Prostate gland (tissue), 2 donors: ENCODE measurements at regions not wholly inside any gene's neighbourhood (a gene's known extent, or its start where the extent isn't known, plus 50 kb on each side); places are given as distances from the start of the nearest gene placed in this dataset.

Source experiments
- POLR2AphosphoS5 ChIP-seq: sonication (generic); formaldehyde crosslinking; IDR thresholded peaks from one replicate; pipeline ENCODE4 v1.6.1; 2017; ENCODE audit warnings: antibody characterized with exemption
- TF ChIP-seq, protein P1 (sequence below), 4 experiments: fragments of 200-600 bp in 2 of 4; fragments of 450-650 bp in 2 of 4; sonication (generic) in 2 of 4; IDR thresholded peaks; 1 replicate in 3 of 4; 2 replicates in 1 of 4; pipeline ENCODE4 v1.5.1; 2016 to 2019; ENCODE audit warnings: antibody characterized with exemption in 4 of 4, mild to moderate bottlenecking in 2 of 4, moderate library complexity in 2 of 4

DNA sequence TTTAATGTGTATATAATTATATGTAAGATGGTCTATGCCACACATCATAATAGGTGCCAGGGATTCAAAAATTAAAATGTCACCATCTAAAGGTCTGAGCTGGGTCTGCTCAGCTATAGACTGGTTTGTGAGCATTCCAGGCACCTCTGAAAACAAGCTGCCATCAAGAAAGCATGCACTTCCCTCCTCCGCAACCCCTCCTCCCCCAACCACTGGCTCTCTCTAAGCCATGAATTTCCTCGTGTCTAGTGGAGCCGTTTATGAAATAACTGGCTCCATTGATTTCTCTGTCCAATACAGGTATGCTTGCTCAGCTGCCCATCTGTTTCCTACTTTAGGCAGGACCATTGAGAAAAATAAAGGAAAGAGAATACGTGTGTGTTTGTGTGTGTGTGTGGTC is 522.6 kb upstream of the PLXNA2 start:
- TF ChIP-seq, protein P1, sequence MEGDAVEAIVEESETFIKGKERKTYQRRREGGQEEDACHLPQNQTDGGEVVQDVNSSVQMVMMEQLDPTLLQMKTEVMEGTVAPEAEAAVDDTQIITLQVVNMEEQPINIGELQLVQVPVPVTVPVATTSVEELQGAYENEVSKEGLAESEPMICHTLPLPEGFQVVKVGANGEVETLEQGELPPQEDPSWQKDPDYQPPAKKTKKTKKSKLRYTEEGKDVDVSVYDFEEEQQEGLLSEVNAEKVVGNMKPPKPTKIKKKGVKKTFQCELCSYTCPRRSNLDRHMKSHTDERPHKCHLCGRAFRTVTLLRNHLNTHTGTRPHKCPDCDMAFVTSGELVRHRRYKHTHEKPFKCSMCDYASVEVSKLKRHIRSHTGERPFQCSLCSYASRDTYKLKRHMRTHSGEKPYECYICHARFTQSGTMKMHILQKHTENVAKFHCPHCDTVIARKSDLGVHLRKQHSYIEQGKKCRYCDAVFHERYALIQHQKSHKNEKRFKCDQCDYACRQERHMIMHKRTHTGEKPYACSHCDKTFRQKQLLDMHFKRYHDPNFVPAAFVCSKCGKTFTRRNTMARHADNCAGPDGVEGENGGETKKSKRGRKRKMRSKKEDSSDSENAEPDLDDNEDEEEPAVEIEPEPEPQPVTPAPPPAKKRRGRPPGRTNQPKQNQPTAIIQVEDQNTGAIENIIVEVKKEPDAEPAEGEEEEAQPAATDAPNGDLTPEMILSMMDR (IDR thresholded peaks at IDR 0.05), result no peak
- TF ChIP-seq POLR2AphosphoS5, result no peak
